Medulla oblongata (tissue), 1 donor: ENCODE measurements at regions not wholly inside any gene's neighbourhood (a gene's known extent, or its start where the extent isn't known, plus 50 kb on each side); places are given as distances from the start of the nearest gene placed in this dataset.

Source experiments
- DNase-seq: peaks from one replicate; pipeline ENCODE4 v3.0.0-alpha.2; 2015; ENCODE audit errors: extremely low spot score

DNA sequence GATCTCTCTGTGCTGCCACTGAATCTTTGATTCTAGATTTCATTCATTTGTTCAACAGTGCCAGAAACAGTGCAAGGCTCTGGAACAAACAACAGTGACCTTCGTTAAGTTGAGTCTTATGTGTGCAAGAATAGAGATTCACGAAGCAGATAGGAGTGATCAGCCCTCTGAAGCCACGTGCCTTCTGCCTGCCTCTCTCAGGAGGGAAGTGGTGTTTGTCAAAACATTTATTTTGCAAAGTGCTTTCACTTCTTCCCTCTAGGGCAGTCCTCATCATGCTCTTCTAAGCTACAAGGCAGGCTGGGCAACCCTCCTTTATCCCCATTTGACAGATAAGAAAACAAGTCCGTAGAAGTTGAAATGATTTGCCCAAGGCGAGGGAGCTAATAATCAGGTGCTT is 204.3 kb downstream of the TFAP2C start:
- DNase-seq = no peak

- DNase-seq = no peak
Measured at GRCh38 chr20:56835829-56836550, 206.9 kb downstream of the TFAP2C start.

GRCh38 chr20:56839222-56839621 is 210.1 kb downstream of the TFAP2C start:
- DNase-seq = no peak

DNA sequence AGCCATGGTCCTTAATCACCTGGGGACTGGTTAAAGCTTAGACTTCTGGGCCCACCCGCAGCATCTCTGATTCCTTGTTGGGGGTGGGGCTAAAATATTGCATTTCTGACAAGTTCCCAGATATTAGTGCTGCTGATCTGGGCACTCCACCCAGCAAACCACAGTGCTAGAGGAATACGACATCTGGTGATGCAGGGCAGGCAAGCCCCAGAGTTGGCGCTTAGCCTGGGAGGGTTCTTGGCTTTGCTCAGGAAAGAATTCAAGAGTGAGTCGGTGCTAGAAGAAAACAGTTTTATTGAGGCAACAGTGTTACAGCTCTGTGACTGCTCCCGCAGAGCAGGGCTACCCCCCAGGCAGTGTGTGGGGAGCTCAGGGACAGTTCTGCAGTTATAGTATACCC is 210.7 kb downstream of the TFAP2C start:
- no peak for DNase-seq

- no peak for DNase-seq
Measured at GRCh38 chr20:56840716-56841261, 211.7 kb downstream of the TFAP2C start.

GRCh38 chr20:56841346-56841908 is 212.3 kb downstream of the TFAP2C start:
- no peak for DNase-seq

DNA sequence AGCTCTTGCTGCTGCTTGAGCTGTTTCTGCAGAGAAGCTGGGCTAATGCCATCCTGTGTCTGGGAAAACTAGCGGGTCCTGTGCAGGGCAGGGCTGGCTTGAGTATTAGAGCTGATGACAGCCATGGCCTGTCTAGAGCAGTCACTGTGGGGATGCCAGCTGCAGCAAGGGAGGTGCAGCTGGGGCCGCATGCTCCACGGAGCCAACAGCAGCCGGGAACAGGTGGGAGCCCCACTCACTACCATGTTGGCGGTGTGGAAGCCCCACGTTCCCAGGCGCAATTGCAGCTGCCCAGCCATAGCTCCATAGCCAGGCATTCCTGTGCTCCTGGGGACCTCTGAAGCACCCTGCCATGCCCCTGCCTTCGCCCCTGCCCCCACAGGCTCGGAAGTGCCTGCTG is 212.9 kb downstream of the TFAP2C start:
- DNase-seq = no peak

DNA sequence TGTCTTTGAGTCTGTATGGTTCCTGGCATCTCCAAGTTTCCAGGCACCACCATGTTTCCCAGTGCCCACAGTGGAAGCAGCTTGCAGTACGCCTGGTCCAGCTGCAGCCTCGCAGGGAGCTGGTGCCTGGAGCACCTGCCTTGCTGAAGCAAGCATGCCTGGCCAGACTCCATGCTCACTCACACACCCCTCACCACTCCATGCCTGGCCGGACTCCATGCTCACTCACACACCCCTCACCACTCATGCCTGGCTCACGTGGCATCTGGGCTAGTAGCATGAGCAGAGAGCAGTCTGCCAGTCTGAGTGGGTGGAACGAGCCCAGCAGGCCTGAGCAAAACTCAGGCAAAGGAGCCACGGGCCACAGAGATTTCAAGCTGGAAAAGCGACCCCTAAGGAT is 214.3 kb downstream of the TFAP2C start:
- no peak for DNase-seq

- no peak for DNase-seq
Measured at GRCh38 chr20:56843817-56844216, 214.7 kb downstream of the TFAP2C start.

DNA sequence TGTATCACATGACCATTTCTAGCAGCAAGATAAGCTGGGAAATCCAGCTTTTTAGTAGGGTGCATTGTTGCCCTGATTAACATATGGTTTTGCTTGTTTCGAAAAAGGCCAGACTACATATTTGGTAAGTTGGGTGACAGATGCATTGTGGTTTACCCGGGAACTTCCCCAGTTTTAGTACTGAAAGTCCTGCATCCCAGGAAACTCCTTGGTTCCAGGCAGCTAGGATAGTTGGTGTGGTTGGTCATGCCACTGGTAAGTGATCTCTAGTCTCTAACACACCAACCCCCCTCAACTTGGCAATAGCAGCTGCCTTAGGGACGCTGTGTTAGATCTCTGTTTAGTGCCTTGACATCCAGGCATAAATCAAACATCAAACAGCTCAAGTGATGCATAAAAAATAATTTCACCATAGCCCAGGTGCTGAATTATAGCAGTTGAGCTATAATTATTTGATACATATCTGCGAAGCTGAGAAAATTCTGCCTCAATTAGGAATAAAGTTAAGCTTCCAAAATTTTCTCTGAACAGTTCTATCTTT is 216.5 kb downstream of the TFAP2C start:
- DNase-seq = no peak

DNA sequence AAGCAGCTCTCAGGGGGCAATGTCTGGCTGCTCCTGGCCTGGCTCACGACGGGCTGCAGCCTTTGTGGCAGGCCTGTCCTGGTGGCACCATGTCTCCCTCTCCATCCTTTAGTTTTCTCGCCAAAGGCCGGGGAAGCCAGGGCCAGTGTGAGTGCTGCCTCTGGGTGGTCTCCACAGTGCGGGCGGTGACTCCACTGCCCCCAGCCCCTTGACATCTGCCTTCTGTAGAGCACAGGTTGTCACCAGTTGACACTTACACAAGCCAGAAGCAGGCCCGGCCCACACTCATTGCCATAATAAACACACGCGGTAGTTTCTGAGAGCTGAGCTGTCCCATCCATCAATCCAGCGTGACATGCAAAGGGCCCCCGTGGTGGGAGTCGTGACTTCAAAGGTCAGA is 219.5 kb downstream of the TFAP2C start:
- DNase-seq = no peak

- DNase-seq = no peak
Measured at GRCh38 chr20:56851552-56851951, 222.4 kb downstream of the TFAP2C start.

DNA sequence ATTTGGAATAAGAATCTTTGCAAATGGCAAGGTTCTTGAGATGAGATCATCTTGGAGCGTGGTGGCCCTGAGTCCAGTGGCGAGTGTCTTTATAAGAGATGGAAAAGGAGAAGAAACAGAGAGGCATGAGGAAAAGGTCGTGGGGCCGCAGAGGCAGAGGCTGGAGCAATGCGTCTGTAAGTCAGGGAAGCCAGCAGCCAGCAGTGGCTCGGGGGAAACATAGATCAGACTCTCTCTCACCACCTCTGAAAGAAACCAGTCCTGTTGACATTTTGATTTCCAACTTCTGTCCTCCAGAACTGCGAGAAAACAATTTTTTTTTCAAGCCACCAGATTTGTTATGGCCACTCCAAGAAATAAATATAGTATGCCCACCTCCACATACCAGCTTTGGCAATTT is 226.6 kb downstream of the TFAP2C start:
- no peak for DNase-seq

GRCh38 chr20:56857950-56858349 is 228.8 kb downstream of the TFAP2C start:
- DNase-seq = no peak

- no peak for DNase-seq
Measured at GRCh38 chr20:56859039-56859800, 230.1 kb downstream of the TFAP2C start.

GRCh38 chr20:56859801-56860261 is 230.7 kb downstream of the TFAP2C start:
- no peak for DNase-seq

DNA sequence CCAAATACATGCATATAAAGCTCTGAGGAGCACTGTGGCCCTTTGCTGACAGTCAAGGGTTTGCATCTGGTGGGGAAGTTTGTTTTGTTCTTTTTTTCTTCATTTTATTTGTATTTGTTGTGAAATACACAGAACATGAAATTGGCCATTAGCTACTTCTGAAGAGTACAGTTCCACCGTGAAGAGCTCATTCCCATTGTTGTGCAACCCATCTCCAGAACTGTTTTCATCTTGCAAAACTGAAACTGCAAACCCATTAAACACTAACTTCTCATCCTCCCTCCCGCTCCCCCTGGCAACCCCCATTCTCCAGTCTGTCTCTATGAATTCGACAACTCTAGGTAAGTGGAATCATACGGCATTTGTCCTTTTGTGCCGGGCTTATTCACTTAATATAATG is 231.3 kb downstream of the TFAP2C start:
- no peak for DNase-seq

- DNase-seq = no peak
Measured at GRCh38 chr20:56861590-56861989, 232.5 kb downstream of the TFAP2C start.

GRCh38 chr20:56865055-56865454 is 235.9 kb downstream of the TFAP2C start:
- DNase-seq = no peak

- no peak for DNase-seq
Measured at GRCh38 chr20:56867128-56867527, 238.0 kb downstream of the TFAP2C start.

DNA sequence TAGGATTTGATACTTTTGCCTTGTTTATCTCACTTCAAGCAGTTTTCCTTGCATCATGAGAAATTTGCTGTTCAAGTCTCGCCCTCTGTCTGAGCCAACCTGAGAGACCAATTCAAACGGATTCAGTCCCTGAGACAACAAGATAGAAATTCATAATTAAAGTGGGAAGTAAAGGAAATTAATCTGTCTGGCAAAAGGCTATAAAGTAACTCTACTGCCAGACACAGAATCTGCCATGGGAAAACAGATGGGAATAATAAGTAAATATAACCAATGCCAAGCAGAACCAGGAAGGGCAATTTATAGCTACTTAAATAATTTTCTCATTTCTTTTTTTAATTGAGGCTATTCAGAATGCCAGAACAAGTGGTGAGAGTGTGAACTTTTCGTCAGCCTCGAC is 239.6 kb downstream of the TFAP2C start:
- no peak for DNase-seq

GRCh38 chr20:56870271-56870670 is 241.2 kb downstream of the TFAP2C start:
- DNase-seq = no peak
